Osteocyte (in vitro differentiated cells): ENCODE measurements at regions not wholly inside any gene's neighbourhood (a gene's known extent, or its start where the extent isn't known, plus 50 kb on each side); places are given as distances from the start of the nearest gene placed in this dataset.

Experiments
- DNase-seq: peaks from one replicate; pipeline ENCODE4 v3.0.0; 2021; ENCODE audit warnings: mixed read lengths; ENCODE audit not compliant: unreplicated experiment; ENCODE audit errors: extremely low spot score
- H3K27ac Mint-ChIP-seq: one replicate; pipeline ENCODE4 v1.8.0; 2021; ENCODE audit warnings: mild to moderate bottlenecking, mixed read lengths; ENCODE audit not compliant: unreplicated experiment
- H3K27me3 Mint-ChIP-seq: one replicate; pipeline ENCODE4 v1.8.0; 2021; ENCODE audit warnings: mixed read lengths; ENCODE audit not compliant: unreplicated experiment
- H3K36me3 Mint-ChIP-seq: one replicate; pipeline ENCODE4 v1.8.0; 2021; ENCODE audit warnings: mixed read lengths; ENCODE audit not compliant: unreplicated experiment
- H3K4me1 Mint-ChIP-seq: one replicate; pipeline ENCODE4 v1.8.0; 2021; ENCODE audit warnings: mixed read lengths; ENCODE audit not compliant: unreplicated experiment
- H3K4me3 Mint-ChIP-seq: one replicate; pipeline ENCODE4 v1.8.0; 2021; ENCODE audit warnings: mild to moderate bottlenecking, moderate library complexity, mixed read lengths; ENCODE audit not compliant: unreplicated experiment
- H3K9me3 Mint-ChIP-seq: one replicate; pipeline ENCODE4 v1.8.0; 2021; ENCODE audit warnings: mixed read lengths; ENCODE audit not compliant: unreplicated experiment
- TF ChIP-seq, protein P1 (sequence below): fragments of 200-600 bp; sonication (generic); IDR thresholded peaks from 2 replicates; pipeline ENCODE4 v1.5.0; 2021; ENCODE audit warnings: antibody characterized with exemption, mild to moderate bottlenecking, moderate library complexity

- H3K27me3 Mint-ChIP-seq: peaks cover 29% of the 10 kb centered on the region
- H3K27ac Mint-ChIP-seq: no peak overlapping the region
- H3K4me3 Mint-ChIP-seq: no peak overlapping the region
- DNase-seq: no peak
- TF ChIP-seq, protein P1, sequence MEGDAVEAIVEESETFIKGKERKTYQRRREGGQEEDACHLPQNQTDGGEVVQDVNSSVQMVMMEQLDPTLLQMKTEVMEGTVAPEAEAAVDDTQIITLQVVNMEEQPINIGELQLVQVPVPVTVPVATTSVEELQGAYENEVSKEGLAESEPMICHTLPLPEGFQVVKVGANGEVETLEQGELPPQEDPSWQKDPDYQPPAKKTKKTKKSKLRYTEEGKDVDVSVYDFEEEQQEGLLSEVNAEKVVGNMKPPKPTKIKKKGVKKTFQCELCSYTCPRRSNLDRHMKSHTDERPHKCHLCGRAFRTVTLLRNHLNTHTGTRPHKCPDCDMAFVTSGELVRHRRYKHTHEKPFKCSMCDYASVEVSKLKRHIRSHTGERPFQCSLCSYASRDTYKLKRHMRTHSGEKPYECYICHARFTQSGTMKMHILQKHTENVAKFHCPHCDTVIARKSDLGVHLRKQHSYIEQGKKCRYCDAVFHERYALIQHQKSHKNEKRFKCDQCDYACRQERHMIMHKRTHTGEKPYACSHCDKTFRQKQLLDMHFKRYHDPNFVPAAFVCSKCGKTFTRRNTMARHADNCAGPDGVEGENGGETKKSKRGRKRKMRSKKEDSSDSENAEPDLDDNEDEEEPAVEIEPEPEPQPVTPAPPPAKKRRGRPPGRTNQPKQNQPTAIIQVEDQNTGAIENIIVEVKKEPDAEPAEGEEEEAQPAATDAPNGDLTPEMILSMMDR: no peak
- peaks cover 2% of the 10 kb centered on the region for H3K9me3 Mint-ChIP-seq
- H3K4me1 Mint-ChIP-seq: no peaks in the 10 kb centered on the region
- H3K36me3 Mint-ChIP-seq: no peaks in the 10 kb centered on the region
Observed at GRCh38 chr9:13994240-13994639, 319.7 kb downstream of the NFIB start.

GRCh38 chr9:13993632-13994185 lies 320.2 kb downstream of the NFIB start:
- TF ChIP-seq, protein P1: no peak
- H3K27me3 Mint-ChIP-seq: peaks cover 33% of the 10 kb centered on the region
- H3K4me3 Mint-ChIP-seq: no peak overlapping the region
- H3K36me3 Mint-ChIP-seq: no peaks in the 10 kb centered on the region
- DNase-seq: no peak
- no peak overlapping the region for H3K27ac Mint-ChIP-seq
- H3K4me1 Mint-ChIP-seq: no peaks in the 10 kb centered on the region
- no peaks in the 10 kb centered on the region for H3K9me3 Mint-ChIP-seq

DNA sequence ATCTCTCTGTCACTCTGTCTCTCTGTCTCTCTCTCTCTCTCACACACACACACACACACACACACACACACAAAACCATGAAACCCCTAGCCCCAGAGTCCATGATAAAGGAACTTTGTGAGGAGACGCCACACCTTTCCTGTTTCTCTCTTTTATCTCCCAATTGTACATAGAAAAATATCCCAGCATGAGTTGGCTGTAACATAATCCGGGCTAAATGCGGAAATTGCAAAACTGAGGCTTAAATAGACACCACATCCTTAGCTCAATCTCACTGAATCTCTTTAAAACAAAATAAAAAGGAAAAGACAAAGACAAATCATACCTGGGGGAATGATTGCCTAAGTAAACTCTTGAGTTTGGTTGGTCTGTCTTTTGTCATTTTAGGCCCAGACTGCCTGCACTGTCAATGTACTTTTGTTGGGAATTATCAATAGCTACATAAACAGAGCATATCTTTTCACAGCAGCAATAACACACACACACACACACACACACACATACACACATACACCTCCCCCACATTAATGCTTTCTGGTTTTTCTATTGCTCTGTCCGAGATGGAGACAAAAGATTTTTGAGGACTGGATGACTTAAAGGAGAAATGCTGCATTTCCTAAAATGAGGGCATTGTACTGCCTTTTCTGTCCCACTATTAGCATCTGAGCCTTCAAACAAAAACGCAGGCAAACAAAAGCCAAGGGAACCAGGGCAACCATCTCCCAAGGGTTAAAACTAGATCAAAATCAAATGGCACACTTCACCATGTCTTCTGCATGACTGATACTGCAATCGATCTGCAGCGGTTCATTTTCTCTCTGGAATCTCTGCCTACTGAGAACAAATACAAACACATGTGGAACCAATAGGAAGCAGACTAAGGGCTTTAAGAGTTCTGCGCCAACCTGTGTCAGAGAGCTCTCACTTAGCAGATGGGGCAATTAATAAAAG lies 321.5 kb downstream of the NFIB start:
- Mint-ChIP-seq H3K36me3 (no peaks in the 10 kb centered on the region), H3K4me1 (no peaks in the 10 kb centered on the region), H3K9me3 (no peaks in the 10 kb centered on the region), H3K4me3 (no peak overlapping the region), H3K27ac (no peak overlapping the region), H3K27me3 (peaks cover 35% of the 10 kb centered on the region)
- TF ChIP-seq, protein P1: no peak
- no peak for DNase-seq

- Mint-ChIP-seq H3K36me3 (no peaks in the 10 kb centered on the region), H3K27me3 (peaks cover 33% of the 10 kb centered on the region), H3K4me3 (no peak overlapping the region), H3K27ac (no peak overlapping the region), H3K4me1 (no peaks in the 10 kb centered on the region), H3K9me3 (no peaks in the 10 kb centered on the region)
- DNase-seq: no peak
- TF ChIP-seq, protein P1: no peak
Observed at GRCh38 chr9:13991395-13991794, 322.5 kb downstream of the NFIB start.

GRCh38 chr9:13990994-13991393 lies 322.9 kb downstream of the NFIB start:
- Mint-ChIP-seq H3K9me3 (no peaks in the 10 kb centered on the region), H3K4me1 (no peaks in the 10 kb centered on the region), H3K27me3 (peaks cover 29% of the 10 kb centered on the region), H3K4me3 (no peak overlapping the region), H3K36me3 (no peaks in the 10 kb centered on the region), H3K27ac (no peak overlapping the region)
- DNase-seq: no peak
- TF ChIP-seq, protein P1: no peak
